HG02885 (cell line): ENCODE measurements at regions not wholly inside any gene's neighbourhood (a gene's known extent, or its start where the extent isn't known, plus 50 kb on each side); places are given as distances from the start of the nearest gene placed in this dataset.

ENCODE experiments used
- ATAC-seq: cut with Tn5 transposase; IDR thresholded peaks from one replicate; pipeline ENCODE4 v1.9.1; 2021; ENCODE audit warnings: mild to moderate bottlenecking; ENCODE audit not compliant: unreplicated experiment, poor library complexity

DNA sequence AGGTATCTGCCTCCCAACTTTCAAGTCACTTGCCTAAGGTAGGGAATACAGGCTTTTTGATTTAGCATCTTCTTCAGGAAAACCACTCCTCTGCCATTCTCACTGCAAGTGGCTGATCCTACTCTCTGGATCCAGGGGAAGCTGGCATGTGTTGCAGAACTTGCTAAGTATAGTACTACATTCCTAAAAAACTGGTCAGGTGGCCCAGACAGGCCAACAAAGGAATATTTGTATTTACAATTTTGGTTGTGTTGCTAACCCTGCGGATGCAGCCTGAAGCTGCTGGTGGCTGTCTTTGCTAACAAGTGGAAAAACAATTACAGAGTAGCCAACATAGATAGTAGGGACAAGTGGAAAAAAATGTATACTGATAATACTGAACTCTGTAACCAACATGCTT, 222.5 kb upstream of the STARD13 start:
- no peak for ATAC-seq

DNA sequence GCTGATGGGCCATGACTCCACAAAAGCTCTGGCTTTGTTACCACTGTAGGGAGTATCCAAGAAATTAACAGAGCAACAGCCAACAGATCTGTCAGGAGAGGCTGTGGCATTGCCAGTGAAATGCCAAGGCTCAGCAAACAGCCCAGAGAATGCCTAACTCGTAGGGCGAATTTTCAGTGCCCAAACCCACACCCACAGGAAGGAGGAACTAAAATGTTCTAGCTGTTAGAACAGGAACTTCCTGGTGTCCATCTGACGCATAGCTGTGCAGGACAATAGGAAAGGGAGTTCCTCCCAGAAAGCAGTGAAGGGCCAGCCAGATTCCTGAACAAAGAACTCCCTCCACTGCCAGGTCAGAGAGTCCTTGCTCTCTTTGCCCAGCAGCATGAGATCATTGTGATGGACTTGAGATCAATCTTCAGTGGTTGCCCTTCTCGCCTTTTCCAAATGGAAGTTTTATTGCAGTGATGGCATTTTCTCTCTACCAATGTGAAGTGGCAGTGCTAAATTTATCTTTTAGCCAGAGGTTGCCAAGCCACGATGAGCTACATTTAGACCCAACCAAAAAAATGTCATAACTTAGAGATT, 224.2 kb upstream of the STARD13 start:
- no peak for ATAC-seq

DNA sequence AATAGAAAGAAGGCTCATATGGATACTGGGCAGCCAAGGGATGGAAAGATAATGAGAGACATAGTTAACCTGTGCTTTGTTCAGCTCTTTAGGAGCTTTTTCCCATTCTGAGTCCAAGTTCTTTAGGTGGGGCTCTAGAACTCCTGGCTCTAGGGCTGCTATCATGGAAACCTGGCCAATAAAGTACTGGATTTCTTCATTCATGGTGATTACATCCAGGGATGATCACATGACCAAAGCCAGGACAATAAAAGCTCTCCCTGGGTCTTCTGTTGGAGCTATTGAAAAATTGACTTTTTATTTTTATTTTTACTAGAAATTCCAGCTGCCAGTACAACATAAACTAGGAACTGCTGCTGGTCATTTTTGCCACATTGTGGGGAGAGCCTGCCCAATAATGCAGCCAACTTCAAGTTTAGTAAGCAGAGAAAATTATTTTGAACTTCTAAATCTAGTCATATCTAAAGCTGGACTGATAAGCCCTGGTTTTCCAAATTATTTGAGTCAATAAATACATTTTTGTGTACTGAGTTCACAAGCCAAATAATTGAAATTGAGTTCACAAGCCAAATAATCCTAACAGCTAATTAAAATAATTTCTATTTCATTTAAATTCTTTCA, 224.9 kb upstream of the STARD13 start:
- ATAC-seq: no peak

DNA sequence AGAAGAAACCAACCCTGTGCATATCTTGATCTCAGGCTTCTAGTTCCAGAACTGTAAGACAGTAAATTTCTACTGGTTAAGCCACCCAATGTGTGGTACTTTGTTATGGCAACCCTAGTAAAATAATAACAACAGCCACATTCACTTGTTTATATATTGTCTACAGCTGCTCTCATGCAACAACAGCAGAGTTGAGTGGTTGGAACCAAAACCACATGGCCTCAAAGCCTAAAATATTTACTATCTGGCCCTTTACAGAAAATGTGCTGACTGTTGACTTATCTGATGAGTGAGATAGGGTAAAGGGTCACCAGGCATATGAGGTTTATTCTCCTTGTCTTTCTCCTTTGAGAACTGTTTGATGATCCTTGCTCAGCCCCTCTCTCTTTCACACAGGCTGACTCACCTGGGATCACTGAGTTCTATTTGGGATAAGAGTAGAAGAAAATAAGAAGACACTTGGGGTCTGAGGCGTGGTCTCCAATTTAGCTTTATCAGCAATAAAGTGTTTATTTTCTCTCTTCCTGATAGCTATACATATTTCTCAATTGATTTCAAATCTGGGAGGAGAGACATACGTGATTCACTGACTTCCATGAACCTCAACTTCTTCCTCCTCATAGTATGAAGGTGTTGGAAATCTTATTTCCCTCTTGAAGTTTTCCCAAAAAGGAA, 227.5 kb upstream of the STARD13 start:
- ATAC-seq: no peak

DNA sequence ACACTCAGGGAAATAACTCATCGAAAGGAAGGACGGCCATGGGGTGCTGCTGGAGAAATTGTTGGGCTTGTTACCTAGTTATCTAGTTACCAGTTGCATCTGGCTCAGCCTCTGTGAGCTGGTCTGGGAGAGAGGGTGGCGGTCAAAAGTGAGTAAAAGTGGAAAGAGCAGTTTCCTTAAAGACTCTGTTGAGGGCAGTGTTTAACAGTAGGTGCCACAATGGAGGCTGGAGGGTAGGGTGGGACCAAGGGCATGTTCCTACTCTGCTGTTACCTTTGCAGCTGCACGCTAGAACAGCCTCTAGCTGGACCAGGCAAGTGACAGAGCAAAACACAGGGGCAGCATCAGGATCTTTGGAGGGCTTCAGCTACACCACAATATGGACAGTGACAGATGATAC, 228.8 kb upstream of the STARD13 start:
- no peak for ATAC-seq

DNA sequence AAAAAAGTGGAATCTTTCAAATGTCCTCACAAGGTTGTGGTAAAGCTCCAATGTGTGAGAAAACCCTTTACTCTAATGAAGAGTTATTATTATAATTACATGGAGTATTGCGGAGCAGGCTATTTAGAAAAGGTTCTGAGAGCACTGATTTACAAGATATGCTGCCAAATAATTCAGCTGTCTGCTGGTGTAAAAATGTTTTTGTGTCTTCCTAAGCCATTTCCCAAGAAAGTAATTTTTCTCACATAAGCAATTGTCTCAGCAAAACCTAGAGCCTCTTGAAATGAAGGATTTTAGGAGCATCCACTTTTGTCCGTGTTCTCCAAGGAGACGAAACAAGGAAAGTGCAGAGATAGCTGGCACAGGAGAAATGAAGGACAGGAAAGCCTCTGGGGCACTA, 229.6 kb upstream of the STARD13 start:
- ATAC-seq: no peak

DNA sequence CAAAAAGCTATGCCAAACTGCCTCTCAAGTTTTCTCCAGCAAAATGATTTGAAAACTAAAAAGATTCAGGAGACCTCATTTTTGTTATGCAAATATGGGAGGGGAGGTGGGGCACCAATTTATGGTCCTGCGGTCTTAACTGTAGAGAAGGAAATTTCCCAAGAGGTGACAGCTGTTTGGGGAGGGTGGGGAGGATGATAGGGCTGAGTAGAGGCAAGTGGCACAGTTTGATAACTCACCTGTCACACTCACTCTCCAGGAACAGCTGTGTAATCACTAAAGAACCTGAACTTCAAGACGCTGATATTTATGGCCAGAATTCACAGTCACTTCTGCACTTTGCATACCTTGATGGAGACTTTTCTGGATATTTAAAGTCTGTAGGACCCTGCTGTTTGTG, 232.9 kb upstream of the STARD13 start:
- ATAC-seq: no peak

DNA sequence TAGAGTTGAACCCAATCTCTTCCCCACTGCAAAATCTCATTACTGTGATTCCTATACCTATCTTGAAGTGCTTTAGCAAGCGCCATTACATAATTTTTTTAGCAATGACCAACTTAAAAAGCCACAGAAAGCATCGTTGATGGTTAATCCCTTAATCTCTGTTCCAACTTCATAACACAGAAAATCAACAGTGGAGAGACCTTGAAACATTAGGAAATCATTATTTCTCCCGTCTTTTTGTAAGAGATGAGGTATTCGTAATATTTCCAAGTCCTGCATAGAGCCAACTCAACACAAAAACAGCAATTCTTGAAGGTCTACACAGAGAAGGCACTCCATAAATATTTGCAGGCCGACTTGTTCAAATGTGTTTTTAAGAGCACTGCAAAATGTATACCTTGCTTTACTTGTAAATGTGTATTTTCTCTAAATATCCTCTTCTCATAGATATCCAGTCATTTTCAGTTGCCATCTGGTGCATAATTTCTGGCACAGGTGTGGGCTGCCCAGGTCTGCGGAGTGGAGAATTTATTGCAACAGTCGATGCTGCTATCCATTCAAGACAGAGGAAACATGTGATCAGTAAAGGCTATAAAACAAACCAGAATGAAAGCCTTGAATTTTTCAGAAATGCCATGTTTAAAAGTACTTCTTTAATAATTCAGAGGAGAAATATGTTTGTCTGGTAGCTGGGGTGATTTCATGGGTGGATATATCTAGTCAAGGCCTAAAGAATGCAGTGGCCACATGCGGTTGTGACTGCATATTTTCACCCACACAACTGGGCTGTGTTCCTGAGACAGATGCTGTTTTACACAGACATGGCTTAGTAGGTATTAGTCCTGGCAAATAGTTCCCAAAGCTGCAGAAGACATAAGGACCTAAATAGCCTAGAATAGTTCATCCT, 234.3 kb upstream of the STARD13 start:
- no peak for ATAC-seq

DNA sequence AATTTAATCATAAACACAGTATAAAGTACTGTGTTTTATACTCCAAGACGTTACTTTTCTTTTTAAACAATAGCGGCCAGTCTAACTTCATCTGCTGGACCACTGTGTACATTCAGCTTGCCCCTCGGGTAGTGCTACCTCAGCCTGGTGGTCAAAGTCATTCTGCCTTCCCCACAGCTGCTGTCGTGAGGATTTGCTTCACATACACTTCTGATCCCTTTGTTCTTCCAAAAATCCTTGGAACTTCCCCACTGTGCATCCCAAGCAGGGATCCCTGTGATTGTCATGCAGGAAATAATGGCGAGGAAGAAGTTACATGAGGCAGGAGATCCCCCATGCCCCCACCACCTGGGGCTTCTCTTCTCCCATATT, 234.9 kb upstream of the STARD13 start:
- ATAC-seq: no peak

DNA sequence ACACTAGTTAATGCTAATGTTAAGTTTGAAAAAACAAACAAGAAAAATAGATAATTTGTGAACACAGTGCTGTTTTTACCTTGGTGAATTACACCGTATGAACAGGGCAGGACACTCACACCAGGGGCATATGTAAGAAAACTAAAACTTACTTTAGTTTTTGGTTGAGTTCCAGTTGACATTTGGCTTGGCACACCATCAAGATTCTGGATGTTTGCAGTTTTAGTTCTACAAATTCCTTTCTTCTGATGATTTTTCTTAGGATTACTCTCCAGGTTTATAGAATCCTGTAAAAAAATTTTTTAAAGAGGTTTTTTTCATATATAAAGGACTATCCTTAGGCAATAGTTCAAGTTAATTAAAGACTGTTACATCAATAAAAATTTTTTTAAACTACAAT, 238.5 kb upstream of the STARD13 start:
- no peak for ATAC-seq

DNA sequence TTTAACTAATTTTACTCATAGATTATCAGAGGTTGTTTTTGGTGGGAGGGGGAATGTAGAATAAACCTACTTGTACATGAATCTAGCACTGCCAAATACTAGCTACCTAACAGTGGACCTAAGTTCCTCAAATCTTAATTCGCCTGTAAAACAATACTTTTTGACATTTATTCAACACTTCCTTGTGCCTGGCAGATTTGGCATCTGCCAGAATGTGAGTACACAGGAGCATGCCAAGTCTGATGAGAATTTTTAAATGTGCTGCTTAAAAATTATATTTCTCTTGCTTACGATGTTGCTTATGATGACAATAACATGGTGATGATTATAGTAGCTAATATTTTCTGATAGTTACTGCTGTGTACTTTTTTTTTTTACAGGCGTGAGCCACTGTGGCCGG, 240.2 kb upstream of the STARD13 start:
- no peak for ATAC-seq

DNA sequence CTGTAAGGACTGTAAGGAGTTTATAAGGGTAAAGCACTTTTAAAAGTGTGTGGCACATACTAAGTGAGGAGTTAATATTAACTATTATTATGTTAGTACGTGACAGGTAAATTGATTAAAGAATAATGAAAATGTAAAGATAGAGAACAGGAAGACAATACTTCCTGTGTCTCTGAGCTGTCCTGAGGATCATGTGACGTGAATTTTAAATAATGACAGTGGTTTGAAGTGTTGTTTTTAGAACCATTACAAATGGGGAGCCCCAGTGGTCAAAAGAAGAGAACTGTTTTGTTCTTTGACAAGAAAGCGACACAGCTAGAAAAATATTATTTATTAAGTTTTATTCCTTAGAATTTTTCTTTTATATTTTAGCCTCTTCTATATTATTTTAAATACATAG, 241.2 kb upstream of the STARD13 start:
- ATAC-seq: no peak

DNA sequence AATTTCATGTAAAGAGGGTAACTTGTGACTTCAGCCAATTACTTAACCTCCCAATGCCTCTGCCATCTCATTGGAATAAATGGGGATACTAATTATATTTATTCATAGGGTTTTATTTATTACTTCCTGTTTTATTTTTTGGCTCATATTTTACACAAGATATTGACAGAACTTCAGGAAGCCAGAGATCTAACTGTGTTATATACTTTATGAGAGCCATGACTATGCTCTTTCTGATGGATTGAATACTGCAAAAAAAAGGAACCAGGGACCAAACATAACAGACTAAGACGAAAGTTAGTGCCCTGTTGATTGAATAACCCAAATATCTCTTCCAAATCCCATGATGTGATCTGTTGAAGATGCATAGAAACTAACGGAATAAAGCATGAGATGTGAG, 243.3 kb upstream of the STARD13 start:
- ATAC-seq: no peak

DNA sequence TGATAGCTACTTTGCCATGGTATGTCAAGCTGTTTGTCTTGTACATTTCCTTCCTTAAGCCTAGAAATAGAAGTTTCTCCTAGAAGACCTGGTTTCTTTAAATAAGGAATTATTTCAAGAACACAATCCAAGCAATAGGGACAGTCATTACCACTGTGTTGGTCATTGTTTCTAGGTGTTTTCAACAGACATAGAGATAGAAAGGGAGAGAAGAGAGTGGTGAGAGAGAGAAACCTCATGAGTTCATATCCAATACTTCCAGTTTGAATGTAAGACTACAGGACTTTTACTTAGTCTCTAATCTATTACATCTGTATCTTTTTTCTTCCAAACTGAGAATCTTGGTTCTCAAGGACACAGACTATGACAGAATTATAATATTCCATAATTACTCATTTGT, 245.9 kb upstream of the STARD13 start:
- no peak for ATAC-seq

DNA sequence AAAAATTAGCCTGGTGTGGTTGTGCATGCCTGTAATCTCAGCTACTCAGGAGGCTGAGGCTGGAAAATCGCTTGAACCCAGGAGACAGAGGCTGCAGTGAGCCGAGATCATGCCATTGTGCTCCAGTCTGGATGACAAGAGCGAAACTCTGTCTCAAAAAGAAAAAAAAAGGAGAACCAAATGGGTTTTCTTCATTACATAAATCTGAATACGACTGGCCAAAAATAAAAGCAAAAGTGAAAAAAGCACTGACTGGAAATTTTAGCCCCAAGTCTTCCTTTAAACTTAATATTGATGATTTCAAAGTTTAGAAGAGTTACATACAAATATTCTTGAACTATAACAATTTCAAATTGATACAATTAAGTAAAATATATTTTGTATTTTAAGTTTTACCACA, 249.5 kb upstream of the STARD13 start:
- ATAC-seq: no peak

DNA sequence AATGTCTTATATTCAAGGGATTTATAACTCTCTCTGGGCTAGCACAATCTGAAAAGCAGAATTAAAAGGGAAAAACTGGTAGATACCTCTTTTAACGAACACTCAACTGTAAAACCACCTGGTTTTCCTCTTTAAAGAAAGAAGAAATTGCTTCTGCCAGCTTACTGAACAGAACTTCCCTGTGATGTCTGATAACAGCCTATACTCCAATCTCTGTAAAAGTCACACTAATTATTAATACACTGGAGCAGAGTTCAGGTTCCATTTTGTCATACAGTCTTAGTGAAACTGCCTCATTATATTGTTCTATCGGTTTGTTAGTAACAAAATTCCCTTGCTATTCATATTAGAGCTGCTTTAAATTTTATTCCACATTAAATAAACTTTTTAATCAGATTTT, 251.0 kb upstream of the STARD13 start:
- ATAC-seq: no peak

DNA sequence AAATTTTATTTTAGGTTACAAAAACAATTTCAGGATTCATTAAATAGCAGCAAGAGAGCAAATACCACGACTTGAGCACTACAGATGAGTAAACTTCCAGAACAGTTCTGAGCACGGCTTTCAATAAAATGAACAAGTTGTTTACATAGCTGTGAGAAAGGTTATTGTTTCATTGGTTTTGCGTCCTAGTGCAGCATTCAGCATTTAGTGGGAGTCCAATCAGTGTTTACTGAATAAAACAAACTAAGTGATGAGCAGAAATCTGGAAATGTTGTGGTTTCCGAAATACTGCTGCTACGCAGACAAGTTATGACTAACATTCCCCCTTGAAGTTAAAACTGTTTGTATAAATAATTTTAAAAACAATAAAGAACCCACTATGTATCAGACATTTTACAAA, 251.5 kb upstream of the STARD13 start:
- ATAC-seq: no peak

DNA sequence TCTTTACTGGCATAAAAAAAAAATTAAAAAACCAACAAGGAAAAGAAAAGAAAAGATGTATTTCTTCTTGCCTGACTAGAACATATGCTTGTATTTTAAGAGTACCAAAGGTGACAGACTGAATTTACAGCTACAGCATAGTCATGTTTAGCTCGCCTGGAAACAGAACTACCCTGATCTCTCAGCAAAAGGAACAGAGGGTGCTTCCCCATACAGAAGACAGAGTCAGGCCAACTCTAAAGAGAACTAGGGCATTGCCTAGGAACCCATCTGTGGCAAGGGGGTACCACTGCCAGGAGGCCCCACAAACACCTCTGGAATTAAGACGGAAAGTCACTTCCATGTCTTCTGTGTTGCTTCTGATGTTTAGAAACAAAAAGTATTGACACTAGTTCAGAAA, 252.1 kb upstream of the STARD13 start:
- ATAC-seq: peak; percentile 31

DNA sequence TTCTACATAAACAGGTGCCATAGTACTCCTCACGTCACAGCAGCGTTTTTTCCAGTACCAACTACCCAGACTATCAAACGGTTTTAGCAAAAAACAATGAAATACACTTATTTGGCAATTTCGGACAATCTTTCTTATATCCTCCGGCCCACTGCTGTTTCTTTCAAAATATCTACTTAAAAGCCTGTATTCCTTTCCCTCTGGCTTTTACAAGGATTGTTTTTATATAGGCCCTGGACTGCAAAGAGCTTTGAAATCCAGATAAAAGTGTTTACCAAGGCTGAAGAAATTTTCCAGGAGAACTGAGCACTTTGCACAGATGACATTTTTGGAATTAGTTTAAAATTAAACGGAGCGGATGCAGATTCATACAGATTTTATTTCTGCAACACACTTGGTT, 255.9 kb upstream of the STARD13 start:
- ATAC-seq: no peak

DNA sequence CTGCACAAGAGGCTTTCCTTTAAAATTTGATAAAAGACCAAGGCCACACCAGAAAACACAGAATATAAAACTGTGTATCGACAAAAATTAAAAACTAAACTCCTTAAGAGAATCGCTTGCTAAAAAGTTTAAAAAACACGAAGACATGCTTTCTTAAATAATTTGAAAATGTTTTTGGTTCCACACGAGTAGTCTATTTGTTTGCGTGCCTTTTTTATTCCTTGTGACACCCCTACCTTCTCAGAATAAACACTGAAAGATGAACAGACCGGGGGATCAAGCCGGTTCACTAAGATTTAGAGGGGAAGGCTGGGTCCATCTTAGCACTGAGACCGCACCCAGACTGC, 256.4 kb upstream of the STARD13 start:
- no peak for ATAC-seq
